ENCODE measurements at regions not wholly inside any gene's neighbourhood (a gene's known extent, or its start where the extent isn't known, plus 50 kb on each side); places are given as distances from the start of the nearest gene placed in this dataset.

DNA sequence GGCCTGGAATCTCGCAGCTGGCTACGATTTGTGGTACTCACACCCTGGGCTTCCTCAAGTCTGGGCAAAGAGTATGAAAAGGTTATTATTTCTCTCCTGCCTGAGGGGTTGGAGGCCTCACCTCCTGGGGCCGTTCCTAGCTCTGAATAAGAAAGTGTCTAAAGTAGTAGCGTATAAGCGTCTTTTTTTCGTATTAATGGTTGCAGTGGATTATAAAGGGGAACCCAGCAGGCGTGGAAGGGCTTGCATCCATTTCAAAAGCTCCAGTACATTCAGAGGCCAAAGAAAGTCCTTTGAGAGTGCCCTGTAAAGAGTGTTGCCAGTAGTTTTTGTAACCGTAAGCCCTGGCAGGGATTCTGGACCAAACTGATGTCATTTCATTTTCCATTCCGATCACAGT lies 72.2 kb upstream of the MPHOSPH6 start:
- no peak for TF ChIP-seq CTCF (IDR thresholded peaks at IDR 0.05; ENCODE audit: low read depth, low read length)
- no peak for DNase-seq
- Histone ChIP-seq H3K9me3 (ENCODE audit: severe bottlenecking) (no peaks in the 10 kb centered on the region), H3K36me3 (no peaks in the 10 kb centered on the region), H3K27me3 (ENCODE audit: insufficient read depth, low read depth, severe bottlenecking) (no peaks in the 10 kb centered on the region), H3K27ac (no peak overlapping the region), H3K4me3 (ENCODE audit: low read depth, low read length) (no peak overlapping the region)

DNA sequence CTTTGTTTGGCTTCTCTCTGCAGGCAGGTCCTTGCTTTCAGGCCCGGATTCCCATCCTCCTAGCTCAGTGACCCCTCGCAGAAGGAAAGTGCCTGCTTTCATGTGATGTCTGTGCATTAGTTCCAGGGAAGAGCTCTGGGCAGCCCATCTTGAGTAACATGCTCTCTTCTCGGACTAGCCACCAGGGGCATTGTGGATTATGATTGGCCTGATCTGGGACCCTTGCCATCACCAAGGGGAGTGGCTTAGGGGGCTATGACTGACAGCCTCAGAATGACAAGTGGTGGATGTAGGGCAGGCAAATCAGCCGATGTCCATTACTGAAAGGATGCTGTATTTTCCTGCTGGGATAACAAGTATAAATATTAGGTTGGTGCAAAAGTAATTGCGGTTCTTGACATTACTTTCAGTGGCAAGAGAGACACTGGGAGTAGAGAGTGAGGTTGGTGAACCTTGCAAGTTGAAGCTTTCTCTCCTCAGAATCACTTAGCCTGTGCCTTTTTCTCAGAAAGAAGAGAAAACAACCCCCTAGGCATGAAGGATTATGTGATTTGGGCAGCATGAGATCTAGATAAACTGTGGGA lies 71.5 kb upstream of the MPHOSPH6 start:
- no peaks in the 10 kb centered on the region for H3K36me3 ChIP-seq
- H3K4me3 ChIP-seq (ENCODE audit: low read depth, low read length), result no peak overlapping the region
- no peak for TF ChIP-seq CTCF (IDR thresholded peaks at IDR 0.05; ENCODE audit: low read depth, low read length)
- H3K27me3 ChIP-seq (ENCODE audit: insufficient read depth, low read depth, severe bottlenecking), result no peaks in the 10 kb centered on the region
- no peak overlapping the region for H3K27ac ChIP-seq
- H3K9me3 ChIP-seq (ENCODE audit: severe bottlenecking), result no peaks in the 10 kb centered on the region
- no peak for DNase-seq

- no peak overlapping the region for H3K4me3 ChIP-seq (ENCODE audit: low read depth, low read length)
- H3K27me3 ChIP-seq (ENCODE audit: insufficient read depth, low read depth, severe bottlenecking), result no peaks in the 10 kb centered on the region
- H3K36me3 ChIP-seq, result no peaks in the 10 kb centered on the region
- H3K27ac ChIP-seq, result no peak overlapping the region
- TF ChIP-seq CTCF (IDR thresholded peaks at IDR 0.05; ENCODE audit: low read depth, low read length), result no peak
- no peaks in the 10 kb centered on the region for H3K9me3 ChIP-seq (ENCODE audit: severe bottlenecking)
- DNase-seq, result no peak
These were observed 70.1 kb upstream of the MPHOSPH6 start for GRCh38 chr16:82240111-82240510.

DNA sequence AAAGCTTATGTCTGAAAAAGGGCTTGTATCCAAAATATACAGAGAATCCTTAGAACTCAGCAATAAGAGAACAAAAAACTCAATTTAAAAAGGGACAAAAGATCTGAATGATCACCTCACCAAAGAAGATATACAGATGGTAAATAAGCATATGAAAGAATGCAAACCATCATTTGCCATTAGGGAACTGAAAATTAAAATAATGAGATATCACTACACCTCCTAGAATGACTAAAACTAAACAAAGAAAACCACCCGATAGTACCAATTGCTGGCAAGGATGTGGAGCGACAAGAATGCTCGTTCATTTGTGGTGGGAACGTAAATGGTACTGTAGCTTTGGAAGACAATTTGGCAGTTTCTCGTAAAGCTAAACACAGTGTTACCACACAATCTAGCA lies 66.9 kb upstream of the MPHOSPH6 start:
- no peak for TF ChIP-seq CTCF (IDR thresholded peaks at IDR 0.05; ENCODE audit: low read depth, low read length)
- H3K27me3 ChIP-seq (ENCODE audit: insufficient read depth, low read depth, severe bottlenecking), result no peaks in the 10 kb centered on the region
- H3K4me3 ChIP-seq (ENCODE audit: low read depth, low read length), result no peak overlapping the region
- no peaks in the 10 kb centered on the region for H3K9me3 ChIP-seq (ENCODE audit: severe bottlenecking)
- no peaks in the 10 kb centered on the region for H3K36me3 ChIP-seq
- no peak overlapping the region for H3K27ac ChIP-seq
- DNase-seq, result no peak

GRCh38 chr16:82236415-82236814 lies 66.4 kb upstream of the MPHOSPH6 start:
- TF ChIP-seq CTCF (IDR thresholded peaks at IDR 0.05; ENCODE audit: low read depth, low read length), result no peak
- no peaks in the 10 kb centered on the region for H3K27me3 ChIP-seq (ENCODE audit: insufficient read depth, low read depth, severe bottlenecking)
- H3K27ac ChIP-seq, result no peak overlapping the region
- H3K36me3 ChIP-seq, result no peaks in the 10 kb centered on the region
- no peak for DNase-seq
- no peak overlapping the region for H3K4me3 ChIP-seq (ENCODE audit: low read depth, low read length)
- H3K9me3 ChIP-seq (ENCODE audit: severe bottlenecking), result no peaks in the 10 kb centered on the region

- H3K27me3 ChIP-seq (ENCODE audit: insufficient read depth, low read depth, severe bottlenecking), result no peaks in the 10 kb centered on the region
- no peak for DNase-seq
- H3K4me3 ChIP-seq (ENCODE audit: low read depth, low read length), result no peak overlapping the region
- no peak for TF ChIP-seq CTCF (IDR thresholded peaks at IDR 0.05; ENCODE audit: low read depth, low read length)
- no peak overlapping the region for H3K27ac ChIP-seq
- no peaks in the 10 kb centered on the region for H3K9me3 ChIP-seq (ENCODE audit: severe bottlenecking)
- no peaks in the 10 kb centered on the region for H3K36me3 ChIP-seq
These were observed 62.8 kb upstream of the MPHOSPH6 start for GRCh38 chr16:82232806-82233205.
